ENCODE measurements at regions not wholly inside any gene's neighbourhood (a gene's known extent, or its start where the extent isn't known, plus 50 kb on each side); places are given as distances from the start of the nearest gene placed in this dataset.

GRCh38 chr17:77266891-77267341 is 126.1 kb downstream of the SEC14L1 start:
- H3K27ac ChIP-seq: no peak overlapping the region
- TF ChIP-seq, protein P1, sequence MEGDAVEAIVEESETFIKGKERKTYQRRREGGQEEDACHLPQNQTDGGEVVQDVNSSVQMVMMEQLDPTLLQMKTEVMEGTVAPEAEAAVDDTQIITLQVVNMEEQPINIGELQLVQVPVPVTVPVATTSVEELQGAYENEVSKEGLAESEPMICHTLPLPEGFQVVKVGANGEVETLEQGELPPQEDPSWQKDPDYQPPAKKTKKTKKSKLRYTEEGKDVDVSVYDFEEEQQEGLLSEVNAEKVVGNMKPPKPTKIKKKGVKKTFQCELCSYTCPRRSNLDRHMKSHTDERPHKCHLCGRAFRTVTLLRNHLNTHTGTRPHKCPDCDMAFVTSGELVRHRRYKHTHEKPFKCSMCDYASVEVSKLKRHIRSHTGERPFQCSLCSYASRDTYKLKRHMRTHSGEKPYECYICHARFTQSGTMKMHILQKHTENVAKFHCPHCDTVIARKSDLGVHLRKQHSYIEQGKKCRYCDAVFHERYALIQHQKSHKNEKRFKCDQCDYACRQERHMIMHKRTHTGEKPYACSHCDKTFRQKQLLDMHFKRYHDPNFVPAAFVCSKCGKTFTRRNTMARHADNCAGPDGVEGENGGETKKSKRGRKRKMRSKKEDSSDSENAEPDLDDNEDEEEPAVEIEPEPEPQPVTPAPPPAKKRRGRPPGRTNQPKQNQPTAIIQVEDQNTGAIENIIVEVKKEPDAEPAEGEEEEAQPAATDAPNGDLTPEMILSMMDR (IDR thresholded peaks at IDR 0.05): peak; percentile 20; the same call in 1 of the 2 replicates
- no peak for TF ChIP-seq ZFX (IDR thresholded peaks at IDR 0.05; ENCODE audit: borderline replicate concordance)

DNA sequence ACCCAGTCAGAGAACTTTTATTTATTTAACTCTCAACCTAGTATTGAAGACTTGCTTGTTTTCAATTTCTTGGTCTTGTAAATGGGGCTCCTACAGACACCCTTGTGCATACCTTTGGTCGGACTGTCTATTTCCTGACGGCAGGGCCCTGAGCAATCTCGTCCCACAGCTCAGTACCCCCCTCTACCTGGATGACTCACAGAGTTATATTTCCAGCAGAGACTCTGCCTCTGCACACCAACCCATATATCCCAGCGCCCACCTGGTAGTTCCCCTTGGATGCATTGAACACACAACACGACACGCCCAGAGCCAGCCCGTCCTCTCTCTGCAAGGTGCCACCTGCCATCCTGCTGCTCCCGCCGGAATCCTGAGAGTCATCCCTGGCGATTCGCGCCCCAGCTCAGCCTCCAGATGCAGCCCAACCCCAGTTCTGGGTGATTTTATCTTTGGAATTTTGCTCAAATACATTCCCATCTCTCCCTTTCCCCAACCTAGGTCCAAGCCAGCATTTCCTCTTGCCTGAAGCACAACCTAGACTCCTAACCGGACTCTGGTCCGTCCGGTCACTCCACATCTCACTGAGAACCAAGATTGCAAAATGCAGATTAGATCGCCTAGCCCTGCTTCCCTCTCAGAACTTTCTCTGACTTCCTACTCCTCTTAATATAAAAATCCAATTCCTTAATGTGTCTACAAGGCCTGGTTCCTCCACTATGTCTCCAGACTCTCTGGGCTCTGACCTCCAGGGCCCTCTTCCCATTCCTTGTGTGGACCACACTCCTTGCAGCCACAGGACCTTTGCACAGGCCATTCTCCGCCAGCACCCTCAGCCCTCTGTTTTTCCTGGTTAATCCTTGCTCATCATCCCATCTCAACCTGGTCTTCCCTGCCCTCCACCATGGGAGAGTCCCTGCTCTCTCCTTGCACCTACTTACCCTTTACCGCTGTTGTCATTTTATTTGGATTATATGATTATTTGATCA is 129.2 kb downstream of the SEC14L1 start:
- H3K27ac ChIP-seq: no peak overlapping the region
- no peak for TF ChIP-seq ZFX (IDR thresholded peaks at IDR 0.05; ENCODE audit: borderline replicate concordance)
- TF ChIP-seq, protein P1 (IDR thresholded peaks at IDR 0.05): no peak

DNA sequence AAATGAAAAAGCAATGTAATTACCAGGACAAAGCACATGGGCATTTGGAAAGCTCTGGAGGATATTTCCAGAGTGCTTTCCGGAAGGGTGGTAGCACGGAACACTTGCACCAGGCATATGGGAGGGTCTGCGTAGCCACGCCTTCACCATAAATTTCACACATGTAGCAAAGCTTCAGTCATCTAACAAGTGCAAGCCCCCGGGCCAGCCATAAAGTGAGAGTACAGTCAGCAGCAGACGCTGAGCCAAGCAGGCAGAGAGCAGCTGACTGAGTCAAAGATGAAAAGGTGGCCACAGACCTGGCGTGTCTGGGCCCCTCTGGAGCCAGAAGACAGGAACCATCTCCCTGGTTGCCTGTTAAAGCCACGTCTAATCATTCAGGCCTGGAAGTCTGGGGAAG is 130.6 kb downstream of the SEC14L1 start:
- TF ChIP-seq, protein P1 (IDR thresholded peaks at IDR 0.05): no peak
- TF ChIP-seq ZFX (IDR thresholded peaks at IDR 0.05; ENCODE audit: borderline replicate concordance): no peak
- H3K27ac ChIP-seq: no peak overlapping the region

- TF ChIP-seq ZFX (IDR thresholded peaks at IDR 0.05; ENCODE audit: borderline replicate concordance): no peak
- TF ChIP-seq, protein P1 (IDR thresholded peaks at IDR 0.05): no peak
- H3K27ac ChIP-seq: no peak overlapping the region
These were observed 132.8 kb downstream of the SEC14L1 start for GRCh38 chr17:77273397-77274085.

DNA sequence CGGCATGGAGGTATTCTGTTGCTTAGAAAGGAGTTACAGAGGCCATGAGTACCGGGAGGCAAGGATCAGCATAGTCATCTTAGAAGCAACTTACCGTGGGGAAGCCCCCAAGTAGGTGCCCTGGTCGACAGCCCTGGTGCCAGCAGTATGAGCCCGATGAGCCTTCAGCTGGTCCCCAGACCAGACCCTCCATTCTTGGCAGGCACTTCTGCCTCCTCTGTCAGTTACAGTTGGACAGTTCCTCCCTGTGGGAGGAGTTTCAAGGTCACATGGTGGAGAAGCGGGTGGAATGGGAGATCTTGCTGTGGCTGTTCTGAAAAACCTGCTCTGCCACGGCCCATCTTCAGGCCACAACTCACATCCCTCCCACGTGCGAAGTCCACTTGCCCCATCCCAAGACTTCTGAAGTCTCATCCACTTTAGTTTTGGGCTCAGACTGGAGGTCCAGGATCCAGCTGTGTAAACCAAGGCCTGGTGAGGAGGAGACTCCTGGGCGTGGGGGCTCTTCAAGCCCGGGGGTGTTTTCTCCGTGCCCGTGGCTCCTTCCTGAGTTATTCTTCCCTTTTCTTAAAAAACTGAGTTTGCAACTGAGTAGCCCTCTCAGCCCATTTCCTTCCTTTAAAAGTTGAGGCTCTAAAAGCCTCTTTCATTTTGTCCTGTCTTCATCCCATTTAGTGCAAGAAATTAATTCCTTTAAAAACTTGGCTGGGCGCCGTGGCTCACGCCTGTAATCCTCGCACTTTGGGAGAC is 133.5 kb downstream of the SEC14L1 start:
- no peak overlapping the region for H3K27ac ChIP-seq
- TF ChIP-seq, protein P1 (IDR thresholded peaks at IDR 0.05): no peak
- no peak for TF ChIP-seq ZFX (IDR thresholded peaks at IDR 0.05; ENCODE audit: borderline replicate concordance)

DNA sequence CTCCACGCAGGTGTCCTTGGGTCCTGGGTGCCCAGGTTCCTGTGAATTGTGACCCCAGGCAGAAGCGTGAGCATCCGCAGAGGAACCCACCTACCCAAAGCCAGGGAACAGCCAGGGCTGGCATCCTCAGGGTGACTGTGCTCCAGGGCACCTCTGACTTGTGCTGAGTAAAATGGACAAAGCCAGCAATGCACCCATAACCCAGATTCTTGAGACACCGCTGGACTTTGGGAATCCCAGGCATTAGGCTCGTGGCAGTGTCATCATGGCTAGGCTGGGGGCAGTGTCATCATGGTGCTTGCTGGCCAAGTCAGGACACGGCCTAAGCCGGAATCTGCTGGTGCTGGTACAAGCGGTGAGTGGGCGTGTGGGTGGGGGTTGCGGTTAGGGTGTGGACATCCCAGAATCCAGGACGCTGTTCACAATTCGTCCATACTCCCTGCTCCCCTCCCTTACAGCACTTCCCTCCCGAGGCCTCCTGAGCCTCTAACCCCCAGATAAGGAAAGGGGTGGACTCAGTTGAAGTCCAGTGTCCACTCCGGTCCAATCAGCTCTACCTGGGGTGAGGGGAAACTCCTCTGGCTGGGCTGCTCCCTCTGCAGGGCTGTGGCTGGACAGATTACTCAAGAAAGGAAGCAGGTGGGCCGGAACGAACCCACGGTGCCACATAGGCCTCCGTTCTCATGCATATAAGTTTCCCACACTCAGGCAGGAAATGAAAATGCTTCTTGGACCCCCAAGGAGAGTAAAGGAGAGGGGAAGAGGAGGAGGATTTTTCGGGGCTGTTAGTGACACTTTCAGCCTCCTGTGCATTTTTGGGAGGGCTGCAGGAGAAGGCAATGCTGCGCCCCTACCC is 138.9 kb downstream of the SEC14L1 start:
- no peak overlapping the region for H3K27ac ChIP-seq
- no peak for TF ChIP-seq ZFX (IDR thresholded peaks at IDR 0.05; ENCODE audit: borderline replicate concordance)
- TF ChIP-seq, protein P1 (IDR thresholded peaks at IDR 0.05): no peak

Data from 22Rv1 (cell line).